HUES6 (cell line): ENCODE measurements at regions not wholly inside any gene's neighbourhood (a gene's known extent, or its start where the extent isn't known, plus 50 kb on each side); places are given as distances from the start of the nearest gene placed in this dataset.

ENCODE experiments used
- H3K27ac ChIP-seq: 2 replicates; pipeline ENCODE4 v1.7.0; 2013; ENCODE audit warnings: low read depth, mild to moderate bottlenecking, low read length, inconsistent platforms
- H3K27me3 ChIP-seq: 2 replicates; pipeline ENCODE4 v1.6.1; 2013; ENCODE audit warnings: low read length; ENCODE audit not compliant: control insufficient read depth, insufficient read depth
- H3K36me3 ChIP-seq: 2 replicates; pipeline ENCODE4 v1.6.1; 2013; ENCODE audit warnings: low read length; ENCODE audit not compliant: control insufficient read depth, insufficient read depth
- H3K4me1 ChIP-seq: 2 replicates; pipeline ENCODE4 v1.6.1; 2013; ENCODE audit warnings: low read length; ENCODE audit not compliant: control insufficient read depth, insufficient read depth
- H3K4me3 ChIP-seq: 2 replicates; pipeline ENCODE4 v1.5.1; 2013; ENCODE audit warnings: low read depth, low read length
- H3K9ac ChIP-seq: one replicate; pipeline ENCODE4 v1.6.1; 2013; ENCODE audit warnings: mild to moderate bottlenecking, low read length
- H3K9me3 ChIP-seq: 2 replicates; pipeline ENCODE4 v1.6.1; 2013; ENCODE audit warnings: low read depth, low read length; ENCODE audit not compliant: control insufficient read depth, insufficient read depth

- no peaks in the 10 kb centered on the region for H3K27me3 ChIP-seq
- no peaks in the 10 kb centered on the region for H3K9me3 ChIP-seq
- no peak overlapping the region for H3K9ac ChIP-seq
- no peak overlapping the region for H3K27ac ChIP-seq
- H3K36me3 ChIP-seq, result no peaks in the 10 kb centered on the region
- peaks cover 10% of the 10 kb centered on the region for H3K4me1 ChIP-seq
- no peak overlapping the region for H3K4me3 ChIP-seq
These were observed 355.1 kb upstream of the MYT1L start for GRCh38 chr2:2686222-2686621.

- H3K9me3 ChIP-seq, result no peaks in the 10 kb centered on the region
- H3K27ac ChIP-seq, result no peak overlapping the region
- H3K4me3 ChIP-seq, result no peak overlapping the region
- peaks cover 12% of the 10 kb centered on the region for H3K4me1 ChIP-seq
- H3K9ac ChIP-seq, result no peak overlapping the region
- H3K36me3 ChIP-seq, result no peaks in the 10 kb centered on the region
- no peaks in the 10 kb centered on the region for H3K27me3 ChIP-seq
These were observed 352.6 kb upstream of the MYT1L start for GRCh38 chr2:2683606-2684224.

DNA sequence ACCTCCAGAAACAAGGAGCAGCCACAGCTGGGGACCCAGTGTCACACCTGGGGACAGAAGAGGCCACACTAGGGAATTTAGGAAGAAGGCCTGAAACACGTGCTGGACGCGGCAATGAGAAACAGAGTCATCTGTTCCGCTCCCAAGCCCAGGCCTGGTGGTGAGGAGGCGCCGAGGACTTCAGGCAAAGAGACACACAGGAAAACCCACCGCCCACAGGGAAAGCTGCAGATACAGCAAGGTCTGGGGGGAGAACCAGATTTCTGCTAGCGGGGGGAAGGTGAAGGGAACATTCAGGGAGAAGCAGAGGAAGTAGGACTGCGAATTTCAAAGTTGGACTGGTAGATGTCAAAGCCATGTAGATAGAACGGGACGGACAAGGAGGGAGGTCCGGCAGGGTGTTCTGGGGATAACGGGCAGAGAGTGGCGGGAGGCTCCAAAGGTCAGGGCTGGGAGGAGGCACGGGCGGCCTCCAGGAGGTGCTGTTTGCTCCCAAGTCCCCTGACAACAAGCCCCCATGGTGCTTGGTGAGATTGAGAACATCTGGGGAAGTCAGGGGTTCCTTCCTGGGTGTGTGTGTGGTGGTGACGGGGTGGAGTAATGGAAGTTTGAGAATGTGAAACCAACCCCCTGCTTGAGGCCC, 351.7 kb upstream of the MYT1L start:
- no peak overlapping the region for H3K9ac ChIP-seq
- no peaks in the 10 kb centered on the region for H3K9me3 ChIP-seq
- H3K27me3 ChIP-seq, result no peaks in the 10 kb centered on the region
- H3K4me3 ChIP-seq, result no peak overlapping the region
- H3K27ac ChIP-seq, result no peak overlapping the region
- peaks cover 12% of the 10 kb centered on the region for H3K4me1 ChIP-seq
- H3K36me3 ChIP-seq, result no peaks in the 10 kb centered on the region

- Histone ChIP-seq H3K9me3 (no peaks in the 10 kb centered on the region), H3K4me1 (peaks cover 12% of the 10 kb centered on the region), H3K4me3 (no peak overlapping the region), H3K36me3 (no peaks in the 10 kb centered on the region), H3K27me3 (no peaks in the 10 kb centered on the region), H3K9ac (no peak overlapping the region), H3K27ac (no peak overlapping the region)
These were observed 350.7 kb upstream of the MYT1L start for GRCh38 chr2:2681711-2682251.

DNA sequence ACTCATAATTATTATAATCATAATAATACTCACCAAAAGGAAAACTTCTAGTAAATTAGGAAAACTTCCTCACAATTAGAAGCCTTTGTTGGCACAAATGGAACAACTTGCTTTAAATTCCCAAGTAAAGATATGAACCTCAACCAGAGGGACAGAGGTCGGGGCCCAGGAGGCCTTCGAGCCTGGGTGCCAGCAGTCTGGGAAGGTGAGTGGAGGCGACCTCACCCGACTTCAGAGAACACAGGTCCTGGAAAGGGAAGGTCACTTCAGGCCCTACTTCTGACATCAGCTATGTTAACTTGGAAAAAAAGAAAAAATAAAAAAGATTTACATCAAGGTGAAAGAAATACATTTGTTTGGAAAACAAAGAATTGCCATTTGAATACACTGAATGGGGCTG, 350.0 kb upstream of the MYT1L start:
- H3K9ac ChIP-seq, result no peak overlapping the region
- H3K27ac ChIP-seq, result no peak overlapping the region
- H3K27me3 ChIP-seq, result no peaks in the 10 kb centered on the region
- H3K4me3 ChIP-seq, result no peak overlapping the region
- peaks cover 12% of the 10 kb centered on the region for H3K4me1 ChIP-seq
- no peaks in the 10 kb centered on the region for H3K9me3 ChIP-seq
- no peaks in the 10 kb centered on the region for H3K36me3 ChIP-seq

DNA sequence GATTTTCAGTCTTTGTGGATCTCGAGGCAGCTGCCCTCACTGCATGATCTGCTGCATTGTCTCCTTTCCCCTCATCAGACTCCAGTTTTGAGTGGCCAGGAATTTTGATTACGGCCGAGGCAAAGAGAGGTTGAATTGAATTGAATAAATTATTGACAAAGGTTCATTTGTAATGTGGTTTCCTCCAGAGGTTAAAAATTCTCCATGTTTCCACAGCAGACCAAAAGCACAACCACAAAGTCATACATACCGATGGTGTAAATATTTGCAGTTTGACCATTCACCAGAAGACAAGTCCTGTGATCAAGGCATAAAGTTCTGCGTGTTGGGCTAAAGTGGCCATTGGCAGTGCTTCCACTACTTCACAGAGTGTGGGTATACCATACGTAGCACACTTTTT, 343.8 kb upstream of the MYT1L start:
- no peaks in the 10 kb centered on the region for H3K36me3 ChIP-seq
- H3K27me3 ChIP-seq, result no peaks in the 10 kb centered on the region
- no peak overlapping the region for H3K4me3 ChIP-seq
- H3K4me1 ChIP-seq, result no peaks in the 10 kb centered on the region; the same call in 1 of the 2 replicates
- H3K9ac ChIP-seq, result no peak overlapping the region
- H3K9me3 ChIP-seq, result no peaks in the 10 kb centered on the region
- H3K27ac ChIP-seq, result no peak overlapping the region

GRCh38 chr2:2673406-2673805, 342.3 kb upstream of the MYT1L start:
- Histone ChIP-seq H3K27me3 (no peaks in the 10 kb centered on the region), H3K9me3 (no peaks in the 10 kb centered on the region), H3K4me1 (no peaks in the 10 kb centered on the region; the same call in 1 of the 2 replicates), H3K4me3 (no peak overlapping the region), H3K27ac (no peak overlapping the region), H3K36me3 (no peaks in the 10 kb centered on the region), H3K9ac (no peak overlapping the region)

GRCh38 chr2:2672249-2672648, 341.2 kb upstream of the MYT1L start:
- no peaks in the 10 kb centered on the region for H3K36me3 ChIP-seq
- H3K9me3 ChIP-seq, result no peaks in the 10 kb centered on the region
- H3K27ac ChIP-seq, result no peak overlapping the region
- H3K4me1 ChIP-seq, result no peaks in the 10 kb centered on the region; the same call in 1 of the 2 replicates
- H3K27me3 ChIP-seq, result no peaks in the 10 kb centered on the region
- H3K4me3 ChIP-seq, result no peak overlapping the region
- H3K9ac ChIP-seq, result no peak overlapping the region

DNA sequence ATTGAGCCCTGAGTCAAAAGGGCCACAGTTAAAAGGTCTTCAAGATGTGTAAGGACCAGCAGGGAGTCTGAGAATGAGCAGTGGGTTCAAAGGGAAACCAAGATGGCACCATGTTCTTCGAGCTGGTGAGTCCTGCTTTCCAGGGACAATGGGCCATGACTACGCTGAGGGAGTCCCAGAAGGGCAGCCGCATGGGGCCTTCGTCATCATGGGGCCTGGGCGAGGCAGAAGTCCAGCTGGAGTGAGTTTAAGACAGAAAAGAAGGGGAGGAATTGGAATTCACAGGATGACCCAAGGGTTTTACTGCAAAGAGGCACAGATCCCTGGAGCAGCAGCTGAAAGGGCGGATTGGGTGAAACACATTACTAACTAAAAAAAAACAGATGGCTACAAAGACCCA, 340.8 kb upstream of the MYT1L start:
- Histone ChIP-seq H3K27ac (no peak overlapping the region), H3K27me3 (no peaks in the 10 kb centered on the region), H3K36me3 (no peaks in the 10 kb centered on the region), H3K4me3 (no peak overlapping the region), H3K4me1 (no peaks in the 10 kb centered on the region; the same call in 1 of the 2 replicates), H3K9me3 (no peaks in the 10 kb centered on the region), H3K9ac (no peak overlapping the region)

DNA sequence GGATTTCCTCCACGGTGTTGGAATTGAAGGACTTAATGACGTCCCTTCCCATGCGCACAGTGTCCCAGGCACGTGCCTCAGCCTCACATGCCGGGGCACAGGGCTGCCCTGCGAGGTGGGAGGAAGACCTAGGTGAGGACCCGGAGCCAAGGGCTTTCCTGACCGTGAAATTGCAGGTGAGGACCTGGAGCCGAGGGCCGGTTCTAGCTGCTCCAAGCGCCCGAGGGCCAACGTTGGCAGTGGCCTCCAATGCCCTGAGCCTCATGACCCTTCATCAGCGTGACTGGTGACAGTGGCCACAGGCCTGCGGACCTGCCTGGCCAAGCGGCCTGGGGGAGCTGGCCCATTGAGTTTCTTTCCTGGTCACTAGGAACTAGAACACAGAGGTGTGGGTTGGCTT, 338.2 kb upstream of the MYT1L start:
- Histone ChIP-seq H3K4me3 (no peak overlapping the region), H3K36me3 (no peaks in the 10 kb centered on the region), H3K9me3 (no peaks in the 10 kb centered on the region), H3K9ac (no peak overlapping the region), H3K27me3 (no peaks in the 10 kb centered on the region), H3K27ac (no peak overlapping the region), H3K4me1 (no peaks in the 10 kb centered on the region; the same call in 1 of the 2 replicates)

- H3K4me3 ChIP-seq, result no peak overlapping the region
- no peak overlapping the region for H3K27ac ChIP-seq
- H3K4me1 ChIP-seq, result no peaks in the 10 kb centered on the region; the same call in 1 of the 2 replicates
- H3K36me3 ChIP-seq, result no peaks in the 10 kb centered on the region
- no peaks in the 10 kb centered on the region for H3K9me3 ChIP-seq
- no peak overlapping the region for H3K9ac ChIP-seq
- no peaks in the 10 kb centered on the region for H3K27me3 ChIP-seq
These were observed 337.7 kb upstream of the MYT1L start for GRCh38 chr2:2668681-2669265.
